Epithelial cell of prostate (primary cell): ENCODE measurements at regions not wholly inside any gene's neighbourhood (a gene's known extent, or its start where the extent isn't known, plus 50 kb on each side); places are given as distances from the start of the nearest gene placed in this dataset.
"Not testable (repeated sequence)": the region's sequence is repeated elsewhere in the genome, so short reads cannot be mapped to it uniquely, and the experiment has no call there.

Experiments used
- DNase-seq: peaks from one replicate; pipeline ENCODE4 v3.0.0-alpha.2; 2011; ENCODE audit warnings: low read depth, low spot score
- H3K27ac ChIP-seq: fragments of 450-650 bp; 2 replicates; pipeline ENCODE4 v1.5.1; 2017; ENCODE audit warnings: mild to moderate bottlenecking

GRCh38 chr20:40968816-40969562 is 59.6 kb upstream of the TOP1 start:
- not testable (repeated sequence) for DNase-seq, H3K27ac ChIP-seq

- DNase-seq, result no peak
- no peak overlapping the region for H3K27ac ChIP-seq
Measured at GRCh38 chr20:40970218-40970617, 58.4 kb upstream of the TOP1 start.

- DNase-seq, result no peak
- H3K27ac ChIP-seq, result no peak overlapping the region
Measured at GRCh38 chr20:40977218-40977617, 51.4 kb upstream of the TOP1 start.

GRCh38 chr20:40978761-40979160 is 49.9 kb upstream of the TOP1 start:
- H3K27ac ChIP-seq, result peak overlapping the region; percentile 27

More at GRCh38 chr20:40978761-40979160, 49.9 kb upstream of the TOP1 start:
- DNase-seq, result peak; percentile 81
